HCT116 (cell line): ENCODE measurements at regions not wholly inside any gene's neighbourhood (a gene's known extent, or its start where the extent isn't known, plus 50 kb on each side); places are given as distances from the start of the nearest gene placed in this dataset.

Experiments
- ATAC-seq: fragments of 200-7000 bp; cut with Tn5 transposase; 2 replicates; pipeline ENCODE4 v1.9.1; 2020; ENCODE audit warnings: mild to moderate bottlenecking, moderate library complexity
- BruUV-seq: library from RNA; stranded (reverse); fragments of 400-500 nt; replicated peaks from 2 replicates; lab custom pipeline; 2021; lab: Mats Ljungman, UMichigan
- CTCF ChIA-PET: fragments of 300-600 bp; sonication (Branson Sonifier 250); formaldehyde crosslinking; loops from one replicate; lab custom pipeline; 2021; ENCODE audit warnings: antibody characterized with exemption; lab: Charles Lee
- POLR2A ChIA-PET: fragments of 300-600, 350-600 bp; sonication (Branson Sonifier 250); formaldehyde crosslinking; loops from one replicate; lab custom pipeline; 2021; ENCODE audit warnings: antibody characterized with exemption; lab: Charles Lee
- RAD21 ChIA-PET, 2 experiments: fragments of 300-600 bp; sonication (Branson Sonifier 250); formaldehyde crosslinking; loops; one replicate each; lab custom pipeline; 2023; ENCODE audit warnings: low total read pairs in 2 of 2; ENCODE audit not compliant: uncharacterized antibody in 2 of 2, unreplicated experiment in 2 of 2, low non-redundant PET in 1 of 2; lab: Charles Lee
- DNase-seq: peaks from one replicate; pipeline ENCODE4 v3.0.0-alpha.2; 2010; ENCODE audit warnings: low read depth, low spot score
- H2AFZ ChIP-seq: fragments of 200-600 bp; shearing (Covaris generic), sonication (generic); 2 replicates; pipeline ENCODE4 v1.6.1; 2017; ENCODE audit warnings: low read depth, mixed run types, mixed read lengths, antibody characterized with exemption, low read length; ENCODE audit not compliant: poor library complexity, severe bottlenecking
- H3K27ac ChIP-seq: 2 replicates; pipeline ENCODE4 v1.5.1; 2012; ENCODE audit warnings: low read depth, low read length
- H3K27me3 ChIP-seq: fragments of 200-600 bp; sonication (generic); 2 replicates; pipeline ENCODE4 v1.6.1; 2016; ENCODE audit warnings: mixed run types, low read length, mixed read lengths; ENCODE audit not compliant: insufficient read depth
- H3K36me3 ChIP-seq, 2 experiments: fragments of 200-500 bp in 1 of 2; fragments of 200-600 bp in 1 of 2; sonication (Bioruptor generic) in 1 of 2; sonication (generic) in 1 of 2; 2 replicates each; pipeline versions ENCODE4 v1.5.1 to v1.6.1; 2014 to 2016; ENCODE audit warnings: low read length in 2 of 2, inconsistent platforms in 1 of 2, mixed read lengths in 1 of 2, mixed run types in 1 of 2; ENCODE audit not compliant: insufficient read depth in 2 of 2, control insufficient read depth in 1 of 2
- H3K4me1 ChIP-seq, 2 experiments: fragments of 200-600 bp in 1 of 2; sonication (generic) in 1 of 2; 2 replicates each; pipeline versions ENCODE4 v1.5.1 to v1.6.1; 2012 to 2017; ENCODE audit warnings: low read length in 2 of 2, inconsistent platforms in 1 of 2, mild to moderate bottlenecking in 1 of 2, mixed read lengths in 1 of 2, mixed run types in 1 of 2, moderate library complexity in 1 of 2; ENCODE audit not compliant: insufficient read depth in 2 of 2, control insufficient read depth in 1 of 2
- H3K4me2 ChIP-seq: fragments of 200-600 bp; sonication (generic); 2 replicates; pipeline ENCODE4 v1.6.1; 2017; ENCODE audit warnings: mixed run types, low read length, mixed read lengths
- H3K4me3 ChIP-seq, 2 experiments: fragments of 200-600 bp in 1 of 2; sonication (generic) in 1 of 2; replicated peaks in 1 of 2; 2 replicates each; pipeline ENCODE4 v1.5.1; 2011 to 2016; ENCODE audit warnings: low read length in 2 of 2, control low read depth in 1 of 2, low read depth in 1 of 2, mild to moderate bottlenecking in 1 of 2, mixed read lengths in 1 of 2, mixed run types in 1 of 2
- H3K79me2 ChIP-seq: fragments of 200-600 bp; sonication (generic); 2 replicates; pipeline ENCODE4 v1.6.1; 2017; ENCODE audit warnings: mild to moderate bottlenecking, mixed run types, low read length, moderate library complexity, mixed read lengths; ENCODE audit not compliant: insufficient read depth
- H3K9ac ChIP-seq: fragments of 200-600 bp; sonication (generic); 2 replicates; pipeline ENCODE4 v1.6.1; 2016; ENCODE audit warnings: low read length, mixed read lengths
- H3K9me2 ChIP-seq: fragments of 200-600 bp; sonication (generic), shearing (Covaris generic); 2 replicates; pipeline ENCODE4 v1.6.1; 2017; ENCODE audit warnings: mixed run types, mild to moderate bottlenecking, moderate library complexity; ENCODE audit not compliant: insufficient read depth
- H3K9me3 ChIP-seq, 2 experiments: fragments of 200-500 bp in 1 of 2; fragments of 200-600 bp in 1 of 2; sonication (Bioruptor generic) in 1 of 2; sonication (generic) in 1 of 2; 2 replicates each; pipeline ENCODE4 v1.6.1; 2014 to 2017; ENCODE audit warnings: low read length in 2 of 2, mixed read lengths in 2 of 2, inconsistent platforms in 1 of 2, low read depth in 1 of 2, mild to moderate bottlenecking in 1 of 2, mixed run types in 1 of 2, moderate library complexity in 1 of 2; ENCODE audit not compliant: control insufficient read depth in 1 of 2, insufficient read depth in 1 of 2
- H4K20me1 ChIP-seq: fragments of 200-600 bp; sonication (generic), shearing (Covaris generic); 2 replicates; pipeline ENCODE4 v1.6.1; 2017; ENCODE audit warnings: mixed run types, mild to moderate bottlenecking, moderate library complexity; ENCODE audit not compliant: insufficient read depth
- ATF3 ChIP-seq: IDR thresholded peaks from 2 replicates; pipeline ENCODE4 v1.6.1; 2012
- CBX3 ChIP-seq: IDR thresholded peaks from 2 replicates; pipeline ENCODE4 v1.6.1; 2012; ENCODE audit warnings: low read depth
- CEBPB ChIP-seq: IDR thresholded peaks from 2 replicates; pipeline ENCODE4 v1.6.1; 2012; ENCODE audit warnings: low read depth
- ELF1 ChIP-seq: IDR thresholded peaks from 2 replicates; pipeline ENCODE4 v1.6.1; 2012; ENCODE audit warnings: low read depth, borderline replicate concordance
- EZH2phosphoT487 ChIP-seq: fragments of 200-600 bp; IDR thresholded peaks from 2 replicates; pipeline ENCODE4 v1.6.1; 2018; ENCODE audit warnings: antibody characterized with exemption, borderline replicate concordance
- JUND ChIP-seq: IDR thresholded peaks from 2 replicates; pipeline ENCODE4 v1.6.1; 2012
- MAX ChIP-seq: IDR thresholded peaks from 2 replicates; pipeline ENCODE4 v1.6.1; 2012
- REST ChIP-seq: IDR thresholded peaks from 2 replicates; pipeline ENCODE4 v1.6.1; 2012; ENCODE audit warnings: low read depth
- SP1 ChIP-seq: IDR thresholded peaks from 2 replicates; pipeline ENCODE4 v1.6.1; 2012; ENCODE audit warnings: low read depth
- SRF ChIP-seq: IDR thresholded peaks from 2 replicates; pipeline ENCODE4 v1.6.1; 2012; ENCODE audit warnings: low read depth
- TCF7L2 ChIP-seq: IDR thresholded peaks from 2 replicates; pipeline ENCODE4 v1.7.0; 2011; ENCODE audit warnings: borderline replicate concordance, inconsistent platforms; ENCODE audit not compliant: insufficient read depth, insufficient read length; ENCODE audit errors: extremely low read depth
- ZBTB33 ChIP-seq: IDR thresholded peaks from 2 replicates; pipeline ENCODE4 v1.6.1; 2011; ENCODE audit warnings: mild to moderate bottlenecking, low read length, moderate library complexity; ENCODE audit not compliant: insufficient replicate concordance; ENCODE audit errors: extremely low read depth
- ZFX ChIP-seq: fragments of 450-650 bp; IDR thresholded peaks from 2 replicates; pipeline ENCODE4 v1.6.1; 2017
- intact Hi-C: fragments of 100-400 bp; cut with micrococcal nuclease; formaldehyde crosslinking; loops from 2 replicates; pipeline ENCODE4 v1.10.0; 2022

- TF ChIP-seq ZBTB33 (peak; percentile 59), SRF (peak; percentile 87), SP1 (peak; percentile 99), MAX (peak; percentile 80), TCF7L2 (peak; percentile 94), ELF1 (no peak; the same call in 1 of the 2 replicates), EZH2phosphoT487 (no peak), JUND (peak; percentile 100)
Measured at GRCh38 chr3:18098960-18099587, 326.1 kb downstream of the SATB1 start (continued).

GRCh38 chr3:18097989-18098388 lies 327.1 kb downstream of the SATB1 start:
- Histone ChIP-seq H2AFZ (no peak overlapping the region), H3K9me2 (no peaks in the 10 kb centered on the region), H3K9ac (no peak overlapping the region), H4K20me1 (no peaks in the 10 kb centered on the region), H3K79me2 (no peaks in the 10 kb centered on the region), H3K4me3 (peak overlapping the region in 1 of 2 experiments; percentile 9; a peak in 1 of 4 replicates), H3K36me3 (peaks cover 0 to 17% of the 10 kb centered on the region in 2 experiments; a peak in 1 of 4 replicates), H3K4me1 (peaks cover 32 to 42% of the 10 kb centered on the region in 2 experiments), H3K9me3 (peaks cover 0 to 4% of the 10 kb centered on the region in 2 experiments; a peak in 1 of 4 replicates), H3K4me2 (peak overlapping the region; percentile 69), H3K27me3 (no peaks in the 10 kb centered on the region), H3K27ac (peak overlapping the region; percentile 79)
- DNase-seq = no peak
- intact Hi-C loops = loop anchor here (2.0 kb wide), 1 partner anchor 197 kb away; no protein-coding TSS in a partner anchor
- POLR2A ChIA-PET = no interaction called here
- RAD21 ChIA-PET = no interaction called here
- no peak for ATAC-seq
- BruUV-seq = no TSS peak
- CTCF ChIA-PET = no interaction called here
- TF ChIP-seq ZFX (no peak), CBX3 (no peak), TCF7L2 (no peak), CEBPB (0 out of 2 replicates have a peak, but pooled peaks have one; percentile 0), ATF3 (no peak), REST (no peak), EZH2phosphoT487 (no peak)
